CD4-positive, alpha-beta T cell (primary cell): ENCODE measurements at regions not wholly inside any gene's neighbourhood (a gene's known extent, or its start where the extent isn't known, plus 50 kb on each side); places are given as distances from the start of the nearest gene placed in this dataset.

Experiments
- ATAC-seq: fragments of 200-7000 bp; cut with Tn5 transposase; one replicate; pipeline ENCODE4 v1.10.0; 2022; ENCODE audit warnings: mild to moderate bottlenecking; ENCODE audit not compliant: poor library complexity
- CTCF ChIA-PET: fragments of 350-600 bp; sonication (Branson Sonifier 250); formaldehyde crosslinking; loops from one replicate; lab custom pipeline; 2021; ENCODE audit warnings: antibody characterized with exemption, inconsistent platforms; lab: Charles Lee
- POLR2A ChIA-PET: fragments of 350-600 bp; sonication (Branson Sonifier 250); formaldehyde crosslinking; loops from one replicate; lab custom pipeline; 2021; ENCODE audit warnings: antibody characterized with exemption, inconsistent platforms; lab: Charles Lee
- DNase-seq, 14 experiments: peaks; one replicate each; pipeline ENCODE4 v3.0.0-alpha.2; 2013 to 2020; ENCODE audit warnings: mixed read lengths in 2 of 14
- H3K27ac ChIP-seq, 2 donors: one replicate each; pipeline versions ENCODE4 v1.5.1 to v1.7.0; 2013; ENCODE audit warnings: low read length in 2 of 2, low read depth in 1 of 2, mild to moderate bottlenecking in 1 of 2
- H3K27me3 ChIP-seq, 2 experiments: 1 replicate in 1 of 2; 2 replicates in 1 of 2; pipeline versions ENCODE4 v1.6.1 to v1.7.0; 2013; ENCODE audit warnings: low read length in 2 of 2, control low read depth in 1 of 2, mild to moderate bottlenecking in 1 of 2, moderate library complexity in 1 of 2; ENCODE audit not compliant: insufficient read depth in 2 of 2, control insufficient read depth in 1 of 2
- H3K36me3 ChIP-seq: one replicate; pipeline ENCODE4 v1.6.1; 2013; ENCODE audit warnings: low read length, control low read depth; ENCODE audit not compliant: insufficient read depth
- H3K4me1 ChIP-seq: one replicate; pipeline ENCODE4 v1.6.1; 2013; ENCODE audit warnings: low read length, control low read depth; ENCODE audit not compliant: insufficient read depth
- H3K4me3 ChIP-seq: one replicate; pipeline ENCODE4 v1.5.1; 2013; ENCODE audit warnings: mild to moderate bottlenecking, low read length, moderate library complexity
- H3K9me3 ChIP-seq, 2 experiments: 1 replicate in 1 of 2; 2 replicates in 1 of 2; pipeline versions ENCODE4 v1.6.1 to v1.7.0; 2013; ENCODE audit warnings: low read length in 2 of 2, mild to moderate bottlenecking in 2 of 2, control low read depth in 1 of 2, moderate library complexity in 1 of 2; ENCODE audit not compliant: control insufficient read depth in 1 of 2, insufficient read depth in 1 of 2
- H3K27ac Mint-ChIP-seq: one replicate; pipeline ENCODE4 v1.8.0; 2020; ENCODE audit warnings: mixed read lengths
- H3K27me3 Mint-ChIP-seq: one replicate; pipeline ENCODE4 v1.8.0; 2021; ENCODE audit warnings: mixed read lengths
- H3K36me3 Mint-ChIP-seq: one replicate; pipeline ENCODE4 v1.8.0; 2021; ENCODE audit warnings: low read depth, mixed read lengths
- H3K4me1 Mint-ChIP-seq: one replicate; pipeline ENCODE4 v1.8.0; 2021; ENCODE audit warnings: low read depth, mixed read lengths
- H3K4me3 Mint-ChIP-seq: one replicate; pipeline ENCODE4 v1.8.0; 2020; ENCODE audit warnings: mild to moderate bottlenecking, mixed read lengths
- H3K9me3 Mint-ChIP-seq: one replicate; pipeline ENCODE4 v1.8.0; 2020; ENCODE audit warnings: mixed read lengths
- intact Hi-C, 2 experiments: fragments of 100-400 bp; cut with DNase I in 1 of 2; cut with micrococcal nuclease in 1 of 2; formaldehyde crosslinking; loops; one replicate each; pipeline versions ENCODE4 v1.15.1 to v1.9.0; 2023 to 2025; cut with DNase I, micrococcal nuclease
- TF ChIP-seq, protein P1 (sequence below): fragments of 200-600 bp; IDR thresholded peaks from one replicate; pipeline ENCODE4 v1.8.0; 2022; ENCODE audit warnings: antibody characterized with exemption, mild to moderate bottlenecking

DNA sequence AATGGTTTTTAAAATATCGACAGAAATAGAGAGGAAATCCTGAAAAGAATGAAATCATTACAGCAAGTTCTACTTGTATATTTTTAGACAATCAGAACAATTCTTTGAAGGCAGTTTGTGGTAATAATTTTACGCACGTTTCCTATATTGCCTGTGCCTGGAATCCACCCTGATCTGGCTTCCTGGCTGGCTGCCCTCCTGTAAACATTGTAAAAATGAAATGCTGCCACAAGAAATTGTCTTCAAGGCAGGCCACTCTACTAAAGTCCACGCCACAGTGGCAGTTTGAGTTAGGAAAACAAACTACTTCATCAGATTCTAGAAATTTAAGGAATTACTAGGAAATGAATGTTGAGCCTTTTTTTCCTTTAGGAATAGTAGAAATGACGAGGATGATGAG lies 454.5 kb upstream of the NR5A2 start:
- intact Hi-C loops: no loop called here
- POLR2A ChIA-PET: no interaction called here
- CTCF ChIA-PET: no interaction called here

DNA sequence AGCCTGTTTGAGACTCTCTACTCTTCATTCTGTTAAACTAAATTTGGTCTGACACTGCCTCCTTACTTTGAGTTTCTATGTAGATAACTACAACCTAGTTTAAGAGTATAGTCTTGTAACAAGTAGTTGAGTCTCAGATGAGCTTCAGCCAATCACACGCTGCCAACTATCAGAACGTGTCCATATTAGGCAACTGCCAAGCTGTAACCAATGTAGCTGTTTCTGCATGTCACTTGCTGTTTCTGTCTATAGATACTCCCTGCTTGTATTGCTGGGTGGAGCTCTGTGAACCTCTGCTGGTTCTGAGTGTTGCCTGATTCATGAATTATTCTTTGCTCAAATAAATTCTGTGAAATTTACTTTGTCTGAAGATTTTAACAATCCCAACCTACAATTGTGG lies 452.6 kb upstream of the NR5A2 start:
- Mint-ChIP-seq H3K27ac (no peak overlapping the region), H3K9me3 (no peaks in the 10 kb centered on the region), H3K36me3 (no peaks in the 10 kb centered on the region), H3K27me3 (no peaks in the 10 kb centered on the region), H3K4me1 (no peaks in the 10 kb centered on the region), H3K4me3 (no peak overlapping the region)
- TF ChIP-seq, protein P1, sequence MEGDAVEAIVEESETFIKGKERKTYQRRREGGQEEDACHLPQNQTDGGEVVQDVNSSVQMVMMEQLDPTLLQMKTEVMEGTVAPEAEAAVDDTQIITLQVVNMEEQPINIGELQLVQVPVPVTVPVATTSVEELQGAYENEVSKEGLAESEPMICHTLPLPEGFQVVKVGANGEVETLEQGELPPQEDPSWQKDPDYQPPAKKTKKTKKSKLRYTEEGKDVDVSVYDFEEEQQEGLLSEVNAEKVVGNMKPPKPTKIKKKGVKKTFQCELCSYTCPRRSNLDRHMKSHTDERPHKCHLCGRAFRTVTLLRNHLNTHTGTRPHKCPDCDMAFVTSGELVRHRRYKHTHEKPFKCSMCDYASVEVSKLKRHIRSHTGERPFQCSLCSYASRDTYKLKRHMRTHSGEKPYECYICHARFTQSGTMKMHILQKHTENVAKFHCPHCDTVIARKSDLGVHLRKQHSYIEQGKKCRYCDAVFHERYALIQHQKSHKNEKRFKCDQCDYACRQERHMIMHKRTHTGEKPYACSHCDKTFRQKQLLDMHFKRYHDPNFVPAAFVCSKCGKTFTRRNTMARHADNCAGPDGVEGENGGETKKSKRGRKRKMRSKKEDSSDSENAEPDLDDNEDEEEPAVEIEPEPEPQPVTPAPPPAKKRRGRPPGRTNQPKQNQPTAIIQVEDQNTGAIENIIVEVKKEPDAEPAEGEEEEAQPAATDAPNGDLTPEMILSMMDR: no peak
- Histone ChIP-seq H3K4me3 (no peak overlapping the region), H3K36me3 (no peaks in the 10 kb centered on the region), H3K27ac (no peak overlapping the region), H3K4me1 (no peaks in the 10 kb centered on the region), H3K27me3 (no peaks in the 10 kb centered on the region), H3K9me3 (no peaks in the 10 kb centered on the region)
- POLR2A ChIA-PET: no interaction called here
- DNase-seq: no peak
- CTCF ChIA-PET: interaction anchor here (0.7 kb wide), 1 partner anchor 11 kb away, joined by 3 read pairs; no protein-coding TSS in a partner anchor
- intact Hi-C loops: no loop called here
- no peak for ATAC-seq

More for the DNA sequence above, 454.5 kb upstream of the NR5A2 start:
- Histone ChIP-seq H3K4me1 (no peaks in the 10 kb centered on the region), H3K27ac (no peak overlapping the region), H3K27me3 (no peaks in the 10 kb centered on the region), H3K36me3 (no peaks in the 10 kb centered on the region), H3K4me3 (no peak overlapping the region), H3K9me3 (no peaks in the 10 kb centered on the region)
- TF ChIP-seq, protein P1: no peak
- H3K4me3 Mint-ChIP-seq: no peak overlapping the region
- DNase-seq: no peak
- ATAC-seq: no peak
- no peaks in the 10 kb centered on the region for H3K27me3 Mint-ChIP-seq
- H3K4me1 Mint-ChIP-seq: no peaks in the 10 kb centered on the region
- no peaks in the 10 kb centered on the region for H3K36me3 Mint-ChIP-seq
- no peaks in the 10 kb centered on the region for H3K9me3 Mint-ChIP-seq
- no peak overlapping the region for H3K27ac Mint-ChIP-seq

DNA sequence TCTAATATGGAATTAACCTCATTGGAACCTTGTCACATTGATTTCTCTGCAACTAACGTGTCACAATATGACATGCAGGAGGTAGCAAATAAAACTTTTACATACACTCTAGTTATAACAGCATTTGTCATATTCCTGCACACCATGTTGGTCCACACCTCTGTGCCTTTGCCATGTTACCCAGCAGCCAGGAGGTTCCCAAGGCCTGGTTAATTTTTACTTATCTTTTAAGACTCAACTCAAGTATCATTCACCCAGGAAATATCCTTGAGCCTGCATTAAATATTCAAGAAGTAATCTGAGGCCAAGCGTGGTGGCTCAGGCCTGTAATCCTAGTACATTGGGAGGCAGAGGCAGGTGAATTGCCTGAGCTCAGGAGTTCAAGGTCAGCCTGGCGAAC lies 447.2 kb upstream of the NR5A2 start:
- no peaks in the 10 kb centered on the region for H3K36me3 Mint-ChIP-seq
- no peaks in the 10 kb centered on the region for H3K9me3 Mint-ChIP-seq
- no peaks in the 10 kb centered on the region for H3K36me3 ChIP-seq
- no peak overlapping the region for H3K4me3 Mint-ChIP-seq
- TF ChIP-seq, protein P1: no peak
- DNase-seq (no peak), ATAC-seq (no peak)
- no peaks in the 10 kb centered on the region for H3K9me3 ChIP-seq
- no peak overlapping the region for H3K27ac Mint-ChIP-seq
- ChIA-PET CTCF (no interaction called here), POLR2A (no interaction called here)
- H3K4me3 ChIP-seq: no peak overlapping the region
- intact Hi-C loops: no loop called here
- no peaks in the 10 kb centered on the region for H3K27me3 Mint-ChIP-seq
- H3K27ac ChIP-seq: no peak overlapping the region
- H3K4me1 Mint-ChIP-seq: no peaks in the 10 kb centered on the region
- H3K4me1 ChIP-seq: no peaks in the 10 kb centered on the region
- H3K27me3 ChIP-seq: no peaks in the 10 kb centered on the region
